Stimulated activated CD4-positive, alpha-beta T cell treated with anti-CD3 and anti-CD28 coated beads, Interleukin-1b, Interleukin-23, amount 100 ng/mL, for 24 hours (primary cell): ENCODE measurements at regions not wholly inside any gene's neighbourhood (a gene's known extent, or its start where the extent isn't known, plus 50 kb on each side); places are given as distances from the start of the nearest gene placed in this dataset.

Experiments used
- DNase-seq, 4 experiments: peaks; one replicate each; pipeline ENCODE4 v3.0.0-alpha.2; 2020; ENCODE audit warnings: low read depth in 4 of 4, low spot score in 1 of 4

- no peak for DNase-seq
Observed at GRCh38 chr12:59087691-59088090, 167.4 kb upstream of the LRIG3 start.

GRCh38 chr12:59087077-59087673 lies 166.9 kb upstream of the LRIG3 start:
- no peak for DNase-seq

- DNase-seq, result no peak
Observed at GRCh38 chr12:59086126-59086525, 165.8 kb upstream of the LRIG3 start.

GRCh38 chr12:59085690-59086089 lies 165.4 kb upstream of the LRIG3 start:
- DNase-seq, result no peak

GRCh38 chr12:59084511-59085375 lies 164.4 kb upstream of the LRIG3 start:
- DNase-seq, result no peak

- no peak for DNase-seq
Observed at GRCh38 chr12:59082952-59083351, 162.6 kb upstream of the LRIG3 start.

GRCh38 chr12:59080101-59080500 lies 159.8 kb upstream of the LRIG3 start:
- no peak for DNase-seq

- no peak for DNase-seq
Observed at GRCh38 chr12:59079472-59079871, 159.2 kb upstream of the LRIG3 start.

GRCh38 chr12:59079002-59079401 lies 158.7 kb upstream of the LRIG3 start:
- DNase-seq, result no peak

- no peak for DNase-seq
Observed at GRCh38 chr12:59077575-59078426, 157.5 kb upstream of the LRIG3 start.

GRCh38 chr12:59077153-59077552 lies 156.8 kb upstream of the LRIG3 start:
- no peak for DNase-seq

GRCh38 chr12:59076622-59077021 lies 156.3 kb upstream of the LRIG3 start:
- no peak for DNase-seq

- DNase-seq, result no peak
Observed at GRCh38 chr12:59075968-59076490, 155.7 kb upstream of the LRIG3 start.

GRCh38 chr12:59075141-59075540 lies 154.8 kb upstream of the LRIG3 start:
- DNase-seq, result no peak

GRCh38 chr12:59070322-59070933 lies 150.1 kb upstream of the LRIG3 start:
- no peak for DNase-seq

- DNase-seq, result no peak
Observed at GRCh38 chr12:59069516-59069915, 149.2 kb upstream of the LRIG3 start.

- DNase-seq, result no peak
Observed at GRCh38 chr12:59068436-59068835, 148.1 kb upstream of the LRIG3 start.

GRCh38 chr12:59067083-59067482 lies 146.8 kb upstream of the LRIG3 start:
- DNase-seq, result no peak

- DNase-seq, result no peak
Observed at GRCh38 chr12:59066445-59066844, 146.1 kb upstream of the LRIG3 start.

GRCh38 chr12:59059088-59059935 lies 139.0 kb upstream of the LRIG3 start:
- no peak for DNase-seq
